GM12892 (cell line): ENCODE measurements at regions not wholly inside any gene's neighbourhood (a gene's known extent, or its start where the extent isn't known, plus 50 kb on each side); places are given as distances from the start of the nearest gene placed in this dataset.

Experiments used
- POLR2A ChIP-seq: IDR thresholded peaks from 2 replicates; pipeline ENCODE4 v1.6.1; 2011; ENCODE audit warnings: low read depth, low read length, control low read depth
- POLR2AphosphoS5 ChIP-seq: IDR thresholded peaks from 2 replicates; pipeline ENCODE4 v1.6.1; 2011; ENCODE audit warnings: low read depth, low read length, control low read depth
- TAF1 ChIP-seq: IDR thresholded peaks from 2 replicates; pipeline ENCODE4 v1.6.1; 2011; ENCODE audit warnings: low read depth, mild to moderate bottlenecking, control low read depth, low read length, borderline replicate concordance

DNA sequence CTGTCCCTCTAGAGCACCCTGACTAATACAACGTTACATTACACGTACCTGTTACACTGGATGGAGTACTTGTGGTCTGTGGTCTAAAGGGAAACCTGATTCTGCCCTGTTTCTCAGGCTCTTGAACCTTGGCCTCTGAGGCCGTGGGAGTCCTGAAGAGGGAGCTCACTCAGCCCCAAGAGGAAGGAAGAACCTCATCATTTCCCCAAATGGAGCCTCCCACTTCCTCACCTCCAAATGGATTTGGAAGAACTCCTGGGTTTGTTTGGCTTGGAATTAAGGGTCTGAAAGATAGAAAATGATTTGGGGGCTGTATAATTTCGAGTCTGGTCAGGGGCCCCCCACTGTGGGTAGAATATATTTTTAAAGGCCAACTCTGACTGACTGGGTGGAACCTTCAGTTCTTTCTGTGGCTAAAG, 200.2 kb downstream of the SEMA6A start:
- TF ChIP-seq TAF1 (no peak), POLR2A (no peak), POLR2AphosphoS5 (no peak)
